A549 (cell line): ENCODE measurements at regions not wholly inside any gene's neighbourhood (a gene's known extent, or its start where the extent isn't known, plus 50 kb on each side); places are given as distances from the start of the nearest gene placed in this dataset.

Experiments used
- ATAC-seq, 2 experiments: fragments of 200-7000 bp in 1 of 2; fragments of >200 bp in 1 of 2; cut with Nextera tagmentation in 1 of 2; cut with Tn5 transposase in 1 of 2; 3 replicates each; pipeline versions ENCODE4 v1.8.0 to v1.9.1; 2018 to 2020; ENCODE audit warnings: mild to moderate bottlenecking in 1 of 2, moderate library complexity in 1 of 2
- CTCF ChIA-PET: fragments of 300-600 bp; sonication (Branson Sonifier 250); formaldehyde crosslinking; extraction: SDS; loops from one replicate; lab custom pipeline; 2021; ENCODE audit warnings: antibody characterized with exemption, inconsistent platforms; lab: Yijun Ruan, JAX
- POLR2A ChIA-PET: fragments of 350-600 bp; formaldehyde crosslinking; extraction: SDS; loops from one replicate; lab custom pipeline; 2021; ENCODE audit warnings: antibody characterized with exemption, inconsistent platforms; lab: Yijun Ruan, JAX
- DNase-seq, 2 experiments: peaks; one replicate each; pipeline versions ENCODE4 v3.0.0 to v3.0.0-alpha.2; 2011 to 2016; ENCODE audit warnings: low read depth in 1 of 2, low spot score in 1 of 2
- FAIRE-seq: peaks from 2 replicates; lab custom pipeline; 2011; peaks lifted over from hg19 to GRCh38; lab: Jason Lieb, UNC
- H3K27ac ChIP-seq, 2 experiments: fragments of >200 bp; sonication (Bioruptor Twin); formaldehyde crosslinking; 3 replicates each; pipeline ENCODE4 v1.5.1; 2016 to 2017
- H3K4me1 ChIP-seq: fragments of >200 bp; sonication (Bioruptor Twin); formaldehyde crosslinking; 3 replicates; pipeline ENCODE4 v1.6.1; 2016
- H3K4me2 ChIP-seq: fragments of >200 bp; sonication (Bioruptor Twin); formaldehyde crosslinking; 3 replicates; pipeline ENCODE4 v1.6.1; 2016
- H3K4me3 ChIP-seq: fragments of >200 bp; sonication (Bioruptor Twin); formaldehyde crosslinking; 3 replicates; pipeline ENCODE4 v1.5.1; 2016
- H3K9me3 ChIP-seq: fragments of >200 bp; sonication (Bioruptor Twin); formaldehyde crosslinking; 3 replicates; pipeline ENCODE4 v1.6.1; 2016
- BHLHE40 ChIP-seq: IDR thresholded peaks from 2 replicates; pipeline ENCODE4 v1.6.1; 2012; ENCODE audit warnings: low read depth, low read length, inconsistent platforms
- CHD4 ChIP-seq: fragments of 200-600 bp; sonication (generic); IDR thresholded peaks from 2 replicates; pipeline ENCODE4 v1.6.1; 2016; ENCODE audit warnings: antibody characterized with exemption, mild to moderate bottlenecking, borderline replicate concordance
- EHF ChIP-seq: fragments of 250-450 bp; sonication (Bioruptor Pico); IDR thresholded peaks from 2 replicates; pipeline ENCODE4 v1.5.0; 2020; ENCODE audit warnings: mild to moderate bottlenecking
- FOSL2 ChIP-seq, 2 experiments: fragments of 450-650 bp in 1 of 2; fragments of >200 bp in 1 of 2; sonication (Bioruptor Twin) in 1 of 2; formaldehyde crosslinking; IDR thresholded peaks; 2 replicates each; pipeline versions ENCODE4 v1.5.0 to v1.6.1; 2016 to 2020; ENCODE audit warnings: mild to moderate bottlenecking in 1 of 2, moderate library complexity in 1 of 2
- JUN ChIP-seq, 2 experiments: fragments of >200 bp; sonication (Bioruptor Twin); formaldehyde crosslinking; IDR thresholded peaks; 2 replicates in 1 of 2; 3 replicates in 1 of 2; pipeline ENCODE4 v1.6.1; 2016 to 2017
- JUNB ChIP-seq: fragments of >200 bp; sonication (Bioruptor Twin); formaldehyde crosslinking; IDR thresholded peaks from 2 replicates; pipeline ENCODE4 v1.6.1; 2016
- KDM1A ChIP-seq: fragments of 200-600 bp; sonication (generic); IDR thresholded peaks from 2 replicates; pipeline ENCODE4 v1.6.1; 2016; ENCODE audit warnings: low read depth, mild to moderate bottlenecking
- MAFK ChIP-seq: fragments of 450-650 bp; IDR thresholded peaks from 2 replicates; pipeline ENCODE4 v1.6.1; 2014; ENCODE audit not compliant: partially characterized antibody
- MYC ChIP-seq: IDR thresholded peaks from 2 replicates; pipeline ENCODE4 v1.6.1; 2012; ENCODE audit warnings: mild to moderate bottlenecking, inconsistent platforms, low read length, improper control_type of control experiment, borderline replicate concordance
- NPAS2 ChIP-seq: fragments of 250-450 bp; sonication (Bioruptor Pico); IDR thresholded peaks from 2 replicates; pipeline ENCODE4 v1.8.0; 2022; ENCODE audit warnings: mild to moderate bottlenecking, moderate library complexity, borderline replicate concordance
- RAD21 ChIP-seq, 2 experiments: fragments of >200 bp in 1 of 2; sonication (Bioruptor Twin) in 1 of 2; formaldehyde crosslinking in 1 of 2; IDR thresholded peaks in 1 of 2; conservative IDR thresholded peaks in 1 of 2; 2 replicates in 1 of 2; 3 replicates in 1 of 2; pipeline ENCODE4 v1.6.1; 2012 to 2018; ENCODE audit warnings: inconsistent platforms in 1 of 2
- RNF2 ChIP-seq: fragments of 200-600 bp; sonication (generic); IDR thresholded peaks from 2 replicates; pipeline ENCODE4 v1.6.1; 2016; ENCODE audit warnings: low read depth, mild to moderate bottlenecking, antibody characterized with exemption, moderate library complexity, borderline replicate concordance
- TFCP2L1 ChIP-seq: fragments of 250-450 bp; sonication (Bioruptor Pico); IDR thresholded peaks from 2 replicates; pipeline ENCODE4 v1.5.0; 2021; ENCODE audit warnings: mild to moderate bottlenecking
- TP53 ChIP-seq: fragments of 250-450 bp; sonication (Bioruptor Pico); IDR thresholded peaks from 2 replicates; pipeline ENCODE4 v1.5.0; 2021; ENCODE audit warnings: mild to moderate bottlenecking, moderate library complexity
- ZC3H11A ChIP-seq: fragments of 450-650 bp; IDR thresholded peaks from 2 replicates; pipeline ENCODE4 v1.6.1; 2014; ENCODE audit warnings: antibody characterized with exemption, mild to moderate bottlenecking
- ZNF302 ChIP-seq: fragments of 250-450 bp; sonication (Bioruptor Pico); IDR thresholded peaks from 2 replicates; pipeline ENCODE4 v1.9.0; 2021; ENCODE audit warnings: inconsistent platforms, mild to moderate bottlenecking, moderate library complexity
- WGBS: methylation state at CpG from one replicate; pipeline ENCODE4 v1.1.6; 2017; ENCODE audit errors: missing lambda C conversion rate; 5-methylcytosine and 5-hydroxymethylcytosine counted together
- TF ChIP-seq, protein P1 (sequence below): fragments of >200 bp; sonication (Bioruptor Twin); formaldehyde crosslinking; IDR thresholded peaks from 3 replicates; pipeline ENCODE4 v1.5.1; 2016
- TF ChIP-seq, protein P2 (sequence below): fragments of 250-450 bp; sonication (Bioruptor Pico); IDR thresholded peaks from 2 replicates; pipeline ENCODE4 v1.5.0; 2020; ENCODE audit warnings: low read depth, mild to moderate bottlenecking, moderate library complexity
- TF ChIP-seq, protein P3 (sequence below): fragments of >200 bp; sonication (Bioruptor Twin); formaldehyde crosslinking; IDR thresholded peaks from 3 replicates; pipeline ENCODE4 v1.6.1; 2016

DNA sequence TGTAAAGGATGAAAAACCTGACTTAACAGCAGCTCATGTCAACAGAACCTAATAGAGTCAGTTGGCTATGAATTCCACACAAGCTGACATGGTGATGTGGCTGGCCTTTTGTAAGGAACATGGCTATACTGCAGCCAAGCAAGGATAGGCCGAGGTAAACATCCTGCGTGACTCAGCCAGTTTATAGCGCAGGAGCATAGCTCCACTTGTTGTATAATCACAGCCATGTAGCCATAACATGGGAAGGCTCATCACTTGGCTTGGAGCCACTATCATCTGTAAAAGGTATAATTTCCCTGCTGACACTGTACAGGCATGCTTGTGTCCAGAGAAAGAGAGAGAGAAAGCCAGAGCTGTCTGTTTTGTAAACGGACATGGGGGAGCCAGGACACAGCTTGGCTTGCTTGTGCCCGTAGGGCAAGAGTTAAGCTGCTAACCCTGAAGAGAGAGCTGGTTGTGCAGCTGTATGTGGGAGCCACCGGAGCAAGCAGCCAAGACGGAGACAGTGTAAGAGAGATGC is 104.4 kb upstream of the PLET1 start:
- no peaks in the 10 kb centered on the region for H3K9me3 ChIP-seq
- WGBS, result 50% methylated on average over 7 of the region's 7 CpGs
- H3K4me1 ChIP-seq, result no peaks in the 10 kb centered on the region
- DNase-seq (peak in 1 of 2 experiments; percentile 51), ATAC-seq (peak; percentile 19 to 78; a peak in 3 of 6 replicates), FAIRE-seq (no peak)
- H3K4me3 ChIP-seq, result no peak overlapping the region
- CTCF ChIA-PET, result interaction anchor here (1.0 kb wide), 1 partner anchor 17 kb away, joined by 3 read pairs; no protein-coding TSS in a partner anchor
- H3K27ac ChIP-seq, result no peak overlapping the region
- POLR2A ChIA-PET, result no interaction called here
- TF ChIP-seq, protein P1, sequence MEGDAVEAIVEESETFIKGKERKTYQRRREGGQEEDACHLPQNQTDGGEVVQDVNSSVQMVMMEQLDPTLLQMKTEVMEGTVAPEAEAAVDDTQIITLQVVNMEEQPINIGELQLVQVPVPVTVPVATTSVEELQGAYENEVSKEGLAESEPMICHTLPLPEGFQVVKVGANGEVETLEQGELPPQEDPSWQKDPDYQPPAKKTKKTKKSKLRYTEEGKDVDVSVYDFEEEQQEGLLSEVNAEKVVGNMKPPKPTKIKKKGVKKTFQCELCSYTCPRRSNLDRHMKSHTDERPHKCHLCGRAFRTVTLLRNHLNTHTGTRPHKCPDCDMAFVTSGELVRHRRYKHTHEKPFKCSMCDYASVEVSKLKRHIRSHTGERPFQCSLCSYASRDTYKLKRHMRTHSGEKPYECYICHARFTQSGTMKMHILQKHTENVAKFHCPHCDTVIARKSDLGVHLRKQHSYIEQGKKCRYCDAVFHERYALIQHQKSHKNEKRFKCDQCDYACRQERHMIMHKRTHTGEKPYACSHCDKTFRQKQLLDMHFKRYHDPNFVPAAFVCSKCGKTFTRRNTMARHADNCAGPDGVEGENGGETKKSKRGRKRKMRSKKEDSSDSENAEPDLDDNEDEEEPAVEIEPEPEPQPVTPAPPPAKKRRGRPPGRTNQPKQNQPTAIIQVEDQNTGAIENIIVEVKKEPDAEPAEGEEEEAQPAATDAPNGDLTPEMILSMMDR, result no peak
- no peak for TF ChIP-seq FOSL2 (IDR thresholded peaks at IDR 0.05)
- TF ChIP-seq FOSL2 (CRISPR knock-in tag; IDR thresholded peaks at IDR 0.05), result 0 out of 2 replicates have a peak, but pooled peaks have one; percentile 16
- TF ChIP-seq, protein P2, sequence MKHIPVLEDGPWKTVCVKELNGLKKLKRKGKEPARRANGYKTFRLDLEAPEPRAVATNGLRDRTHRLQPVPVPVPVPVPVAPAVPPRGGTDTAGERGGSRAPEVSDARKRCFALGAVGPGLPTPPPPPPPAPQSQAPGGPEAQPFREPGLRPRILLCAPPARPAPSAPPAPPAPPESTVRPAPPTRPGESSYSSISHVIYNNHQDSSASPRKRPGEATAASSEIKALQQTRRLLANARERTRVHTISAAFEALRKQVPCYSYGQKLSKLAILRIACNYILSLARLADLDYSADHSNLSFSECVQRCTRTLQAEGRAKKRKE (CRISPR knock-in tag), result 0 out of 2 replicates have a peak, but pooled peaks have one; percentile 26
- TF ChIP-seq MAFK, result peak; percentile 5
- no peak overlapping the region for H3K4me2 ChIP-seq

DNA sequence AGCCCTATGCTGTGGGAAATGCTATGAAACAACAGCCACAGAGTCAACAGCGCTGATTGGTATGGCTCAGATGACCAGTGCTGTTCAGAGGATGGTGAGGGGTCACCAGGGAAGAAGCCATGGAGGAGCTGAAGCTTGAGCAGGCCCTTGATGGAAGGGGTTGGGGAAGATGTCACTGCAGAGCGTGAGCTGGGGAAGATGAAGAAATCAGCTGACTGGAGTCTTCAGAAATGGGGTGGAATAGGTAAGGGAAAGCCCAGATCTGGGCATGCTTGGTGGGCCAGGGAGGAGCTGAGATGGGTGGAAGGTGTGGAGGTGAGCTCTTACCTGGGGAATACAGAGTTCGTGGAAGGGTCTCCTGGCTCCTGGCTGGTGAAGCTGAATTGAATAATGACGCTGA is 105.4 kb upstream of the PLET1 start:
- H3K9me3 ChIP-seq, result no peaks in the 10 kb centered on the region
- H3K4me3 ChIP-seq, result no peak overlapping the region
- POLR2A ChIA-PET, result no interaction called here
- WGBS, result 71% methylated on average over 4 of the region's 4 CpGs
- FAIRE-seq, result no peak
- CTCF ChIA-PET, result interaction anchor here (0.6 to 1.0 kb wide), 3 partner anchors 11 to 252 kb away, joined by 3 to 4 read pairs (median 4); no protein-coding TSS in a partner anchor
- H3K4me1 ChIP-seq, result no peaks in the 10 kb centered on the region
- no peak for DNase-seq
- H3K4me2 ChIP-seq, result no peak overlapping the region
- TF ChIP-seq, protein P3, sequence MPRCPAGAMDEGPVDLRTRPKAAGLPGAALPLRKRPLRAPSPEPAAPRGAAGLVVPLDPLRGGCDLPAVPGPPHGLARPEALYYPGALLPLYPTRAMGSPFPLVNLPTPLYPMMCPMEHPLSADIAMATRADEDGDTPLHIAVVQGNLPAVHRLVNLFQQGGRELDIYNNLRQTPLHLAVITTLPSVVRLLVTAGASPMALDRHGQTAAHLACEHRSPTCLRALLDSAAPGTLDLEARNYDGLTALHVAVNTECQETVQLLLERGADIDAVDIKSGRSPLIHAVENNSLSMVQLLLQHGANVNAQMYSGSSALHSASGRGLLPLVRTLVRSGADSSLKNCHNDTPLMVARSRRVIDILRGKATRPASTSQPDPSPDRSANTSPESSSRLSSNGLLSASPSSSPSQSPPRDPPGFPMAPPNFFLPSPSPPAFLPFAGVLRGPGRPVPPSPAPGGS, result no peak
- no peak for TF ChIP-seq TFCP2L1 (CRISPR knock-in tag)
- no peak for TF ChIP-seq MYC
- no peak for TF ChIP-seq JUN (IDR thresholded peaks at IDR 0.05)
- TF ChIP-seq TP53 (CRISPR knock-in tag), result no peak
- TF ChIP-seq JUNB, result no peak
- TF ChIP-seq RNF2, result no peak
- no peak for TF ChIP-seq FOSL2 (IDR thresholded peaks at IDR 0.05)
- no peak for TF ChIP-seq FOSL2 (CRISPR knock-in tag; IDR thresholded peaks at IDR 0.05)
- TF ChIP-seq BHLHE40, result no peak
- TF ChIP-seq ZNF302 (CRISPR knock-in tag), result no peak
- TF ChIP-seq CHD4, result no peak
- TF ChIP-seq, protein P2 (CRISPR knock-in tag), result no peak
- no peak for TF ChIP-seq EHF (CRISPR knock-in tag)
- TF ChIP-seq RAD21 (conservative IDR thresholded peaks at IDR 0.05 in 1 of 2, IDR thresholded peaks at IDR 0.05 in 1 of 2), result no peak
- no peak for TF ChIP-seq ZC3H11A
- TF ChIP-seq KDM1A, result no peak
- TF ChIP-seq NPAS2 (CRISPR knock-in tag), result no peak
- no peak for ATAC-seq
- no peak overlapping the region for H3K27ac ChIP-seq
